Duodenal mucosa (tissue), 2 donors: ENCODE measurements at regions not wholly inside any gene's neighbourhood (a gene's known extent, or its start where the extent isn't known, plus 50 kb on each side); places are given as distances from the start of the nearest gene placed in this dataset.
"Not testable (repeated sequence)": the region's sequence is repeated elsewhere in the genome, so short reads cannot be mapped to it uniquely, and the experiment has no call there.

Source experiments
- H3K27ac ChIP-seq: one replicate; pipeline ENCODE4 v1.7.0; 2013; ENCODE audit warnings: low read depth, low read length
- H3K27me3 ChIP-seq, 2 donors: one replicate each; pipeline ENCODE4 v1.7.0; 2013; ENCODE audit warnings: low read length in 2 of 2, control low read depth in 1 of 2; ENCODE audit not compliant: insufficient read depth in 2 of 2, control insufficient read depth in 1 of 2
- H3K36me3 ChIP-seq, 2 donors: one replicate each; pipeline ENCODE4 v1.7.0; 2013; ENCODE audit warnings: low read length in 2 of 2, control low read depth in 1 of 2; ENCODE audit not compliant: insufficient read depth in 2 of 2, control insufficient read depth in 1 of 2
- H3K4me1 ChIP-seq, 2 donors: one replicate each; pipeline ENCODE4 v1.7.0; 2013; ENCODE audit warnings: low read length in 2 of 2, control low read depth in 1 of 2; ENCODE audit not compliant: insufficient read depth in 2 of 2, control insufficient read depth in 1 of 2
- H3K4me3 ChIP-seq, 2 donors: one replicate each; pipeline ENCODE4 v1.7.0; 2013; ENCODE audit warnings: low read length in 2 of 2, low read depth in 1 of 2
- H3K9ac ChIP-seq, 2 donors: one replicate each; pipeline ENCODE4 v1.7.0; 2013; ENCODE audit warnings: low read length in 2 of 2, low read depth in 1 of 2
- H3K9me3 ChIP-seq, 2 donors: one replicate each; pipeline ENCODE4 v1.7.0; 2013; ENCODE audit warnings: low read length in 2 of 2, control low read depth in 1 of 2; ENCODE audit not compliant: control insufficient read depth in 1 of 2

- not testable (repeated sequence) for H3K9me3 ChIP-seq, H3K4me1 ChIP-seq, H3K36me3 ChIP-seq, H3K4me3 ChIP-seq, H3K9ac ChIP-seq, H3K27me3 ChIP-seq, H3K27ac ChIP-seq
Measured at GRCh38 chr11:14573539-14574057, 53.4 kb upstream of the PSMA1 start.

- Histone ChIP-seq H3K27ac (no peak overlapping the region), H3K4me3 (no peak overlapping the region), H3K4me1 (peaks cover 9 to 12% of the 10 kb centered on the region in 2 donors), H3K9ac (no peak overlapping the region), H3K27me3 (no peaks in the 10 kb centered on the region), H3K9me3 (no peaks in the 10 kb centered on the region), H3K36me3 (no peaks in the 10 kb centered on the region)
Measured at GRCh38 chr11:14577292-14577691, 57.1 kb upstream of the PSMA1 start.

GRCh38 chr11:14577835-14578529 is 57.8 kb upstream of the PSMA1 start:
- H3K27ac ChIP-seq, result no peak overlapping the region
- peaks cover 13 to 14% of the 10 kb centered on the region in 2 donors for H3K4me1 ChIP-seq
- no peak overlapping the region for H3K9ac ChIP-seq
- peak overlapping the region; percentile 2 to 17 for H3K4me3 ChIP-seq
- no peaks in the 10 kb centered on the region for H3K27me3 ChIP-seq
- no peaks in the 10 kb centered on the region for H3K9me3 ChIP-seq
- H3K36me3 ChIP-seq, result no peaks in the 10 kb centered on the region

GRCh38 chr11:14578541-14578956 is 58.4 kb upstream of the PSMA1 start:
- Histone ChIP-seq H3K27me3 (no peaks in the 10 kb centered on the region), H3K9me3 (no peaks in the 10 kb centered on the region), H3K27ac (peak overlapping the region; percentile 45), H3K9ac (peak overlapping the region; percentile 7 to 26), H3K4me1 (peaks cover 19 to 20% of the 10 kb centered on the region in 2 donors), H3K36me3 (no peaks in the 10 kb centered on the region), H3K4me3 (peak overlapping the region; percentile 2 to 17)

- Histone ChIP-seq H3K27ac (no peak overlapping the region), H3K36me3 (no peaks in the 10 kb centered on the region), H3K27me3 (no peaks in the 10 kb centered on the region), H3K9ac (no peak overlapping the region), H3K9me3 (no peaks in the 10 kb centered on the region), H3K4me3 (no peak overlapping the region), H3K4me1 (peaks cover 28 to 30% of the 10 kb centered on the region in 2 donors)
Measured at GRCh38 chr11:14579646-14580045, 59.5 kb upstream of the PSMA1 start.

GRCh38 chr11:14582793-14583192 is 60.8 kb upstream of the PDE3B start:
- no peak overlapping the region for H3K4me3 ChIP-seq
- peaks cover 31 to 43% of the 10 kb centered on the region in 2 donors for H3K4me1 ChIP-seq
- H3K9ac ChIP-seq, result no peak overlapping the region
- H3K27me3 ChIP-seq, result no peaks in the 10 kb centered on the region
- no peak overlapping the region for H3K27ac ChIP-seq
- no peaks in the 10 kb centered on the region for H3K9me3 ChIP-seq
- no peaks in the 10 kb centered on the region for H3K36me3 ChIP-seq

GRCh38 chr11:14583252-14584034 is 60.2 kb upstream of the PDE3B start:
- no peak overlapping the region for H3K27ac ChIP-seq
- H3K36me3 ChIP-seq, result no peaks in the 10 kb centered on the region
- peaks cover 27 to 41% of the 10 kb centered on the region in 2 donors for H3K4me1 ChIP-seq
- peak overlapping the region in 1 of 2 donors; percentile 9 for H3K4me3 ChIP-seq
- no peaks in the 10 kb centered on the region for H3K9me3 ChIP-seq
- H3K9ac ChIP-seq, result no peak overlapping the region
- H3K27me3 ChIP-seq, result no peaks in the 10 kb centered on the region

- H3K9ac ChIP-seq, result no peak overlapping the region
- H3K4me1 ChIP-seq, result peaks cover 21 to 35% of the 10 kb centered on the region in 2 donors
- no peaks in the 10 kb centered on the region for H3K27me3 ChIP-seq
- no peak overlapping the region for H3K4me3 ChIP-seq
- H3K27ac ChIP-seq, result no peak overlapping the region
- H3K36me3 ChIP-seq, result no peaks in the 10 kb centered on the region
- no peaks in the 10 kb centered on the region for H3K9me3 ChIP-seq
Measured at GRCh38 chr11:14584035-14584363, 59.6 kb upstream of the PDE3B start.

- Histone ChIP-seq H3K27me3 (no peaks in the 10 kb centered on the region), H3K36me3 (no peaks in the 10 kb centered on the region), H3K4me3 (no peak overlapping the region), H3K9me3 (no peaks in the 10 kb centered on the region), H3K9ac (peak overlapping the region in 1 of 2 donors; percentile 33), H3K27ac (peak overlapping the region; percentile 37), H3K4me1 (peaks cover 18 to 34% of the 10 kb centered on the region in 2 donors)
Measured at GRCh38 chr11:14584595-14584994, 59.0 kb upstream of the PDE3B start.

- H3K9ac ChIP-seq, result no peak overlapping the region
- H3K4me3 ChIP-seq, result no peak overlapping the region
- H3K4me1 ChIP-seq, result peaks cover 18 to 34% of the 10 kb centered on the region in 2 donors
- no peaks in the 10 kb centered on the region for H3K9me3 ChIP-seq
- no peaks in the 10 kb centered on the region for H3K27me3 ChIP-seq
- no peaks in the 10 kb centered on the region for H3K36me3 ChIP-seq
- H3K27ac ChIP-seq, result no peak overlapping the region
Measured at GRCh38 chr11:14585438-14585837, 58.2 kb upstream of the PDE3B start.
